HCT116 (cell line): ENCODE measurements at regions not wholly inside any gene's neighbourhood (a gene's known extent, or its start where the extent isn't known, plus 50 kb on each side); places are given as distances from the start of the nearest gene placed in this dataset.

Experiments
- ATAC-seq: fragments of 200-7000 bp; cut with Tn5 transposase; 2 replicates; pipeline ENCODE4 v1.9.1; 2020; ENCODE audit warnings: mild to moderate bottlenecking, moderate library complexity
- BruUV-seq: library from RNA; stranded (reverse); fragments of 400-500 nt; replicated peaks from 2 replicates; lab custom pipeline; 2021; lab: Mats Ljungman, UMichigan
- CTCF ChIA-PET: fragments of 300-600 bp; sonication (Branson Sonifier 250); formaldehyde crosslinking; loops from one replicate; lab custom pipeline; 2021; ENCODE audit warnings: antibody characterized with exemption; lab: Charles Lee
- POLR2A ChIA-PET: fragments of 300-600, 350-600 bp; sonication (Branson Sonifier 250); formaldehyde crosslinking; loops from one replicate; lab custom pipeline; 2021; ENCODE audit warnings: antibody characterized with exemption; lab: Charles Lee
- RAD21 ChIA-PET, 2 experiments: fragments of 300-600 bp; sonication (Branson Sonifier 250); formaldehyde crosslinking; loops; one replicate each; lab custom pipeline; 2023; ENCODE audit warnings: low total read pairs in 2 of 2; ENCODE audit not compliant: uncharacterized antibody in 2 of 2, unreplicated experiment in 2 of 2, low non-redundant PET in 1 of 2; lab: Charles Lee
- DNase-seq: peaks from one replicate; pipeline ENCODE4 v3.0.0-alpha.2; 2010; ENCODE audit warnings: low read depth, low spot score
- H2AFZ ChIP-seq: fragments of 200-600 bp; shearing (Covaris generic), sonication (generic); 2 replicates; pipeline ENCODE4 v1.6.1; 2017; ENCODE audit warnings: low read depth, mixed run types, mixed read lengths, antibody characterized with exemption, low read length; ENCODE audit not compliant: poor library complexity, severe bottlenecking
- H3K27ac ChIP-seq: 2 replicates; pipeline ENCODE4 v1.5.1; 2012; ENCODE audit warnings: low read depth, low read length
- H3K27me3 ChIP-seq: fragments of 200-600 bp; sonication (generic); 2 replicates; pipeline ENCODE4 v1.6.1; 2016; ENCODE audit warnings: mixed run types, low read length, mixed read lengths; ENCODE audit not compliant: insufficient read depth
- H3K36me3 ChIP-seq, 2 experiments: fragments of 200-500 bp in 1 of 2; fragments of 200-600 bp in 1 of 2; sonication (Bioruptor generic) in 1 of 2; sonication (generic) in 1 of 2; 2 replicates each; pipeline versions ENCODE4 v1.5.1 to v1.6.1; 2014 to 2016; ENCODE audit warnings: low read length in 2 of 2, inconsistent platforms in 1 of 2, mixed read lengths in 1 of 2, mixed run types in 1 of 2; ENCODE audit not compliant: insufficient read depth in 2 of 2, control insufficient read depth in 1 of 2
- H3K4me1 ChIP-seq, 2 experiments: fragments of 200-600 bp in 1 of 2; sonication (generic) in 1 of 2; 2 replicates each; pipeline versions ENCODE4 v1.5.1 to v1.6.1; 2012 to 2017; ENCODE audit warnings: low read length in 2 of 2, inconsistent platforms in 1 of 2, mild to moderate bottlenecking in 1 of 2, mixed read lengths in 1 of 2, mixed run types in 1 of 2, moderate library complexity in 1 of 2; ENCODE audit not compliant: insufficient read depth in 2 of 2, control insufficient read depth in 1 of 2
- H3K4me2 ChIP-seq: fragments of 200-600 bp; sonication (generic); 2 replicates; pipeline ENCODE4 v1.6.1; 2017; ENCODE audit warnings: mixed run types, low read length, mixed read lengths
- H3K4me3 ChIP-seq, 2 experiments: fragments of 200-600 bp in 1 of 2; sonication (generic) in 1 of 2; replicated peaks in 1 of 2; 2 replicates each; pipeline ENCODE4 v1.5.1; 2011 to 2016; ENCODE audit warnings: low read length in 2 of 2, control low read depth in 1 of 2, low read depth in 1 of 2, mild to moderate bottlenecking in 1 of 2, mixed read lengths in 1 of 2, mixed run types in 1 of 2
- H3K79me2 ChIP-seq: fragments of 200-600 bp; sonication (generic); 2 replicates; pipeline ENCODE4 v1.6.1; 2017; ENCODE audit warnings: mild to moderate bottlenecking, mixed run types, low read length, moderate library complexity, mixed read lengths; ENCODE audit not compliant: insufficient read depth
- H3K9ac ChIP-seq: fragments of 200-600 bp; sonication (generic); 2 replicates; pipeline ENCODE4 v1.6.1; 2016; ENCODE audit warnings: low read length, mixed read lengths
- H3K9me2 ChIP-seq: fragments of 200-600 bp; sonication (generic), shearing (Covaris generic); 2 replicates; pipeline ENCODE4 v1.6.1; 2017; ENCODE audit warnings: mixed run types, mild to moderate bottlenecking, moderate library complexity; ENCODE audit not compliant: insufficient read depth
- H3K9me3 ChIP-seq, 2 experiments: fragments of 200-500 bp in 1 of 2; fragments of 200-600 bp in 1 of 2; sonication (Bioruptor generic) in 1 of 2; sonication (generic) in 1 of 2; 2 replicates each; pipeline ENCODE4 v1.6.1; 2014 to 2017; ENCODE audit warnings: low read length in 2 of 2, mixed read lengths in 2 of 2, inconsistent platforms in 1 of 2, low read depth in 1 of 2, mild to moderate bottlenecking in 1 of 2, mixed run types in 1 of 2, moderate library complexity in 1 of 2; ENCODE audit not compliant: control insufficient read depth in 1 of 2, insufficient read depth in 1 of 2
- H4K20me1 ChIP-seq: fragments of 200-600 bp; sonication (generic), shearing (Covaris generic); 2 replicates; pipeline ENCODE4 v1.6.1; 2017; ENCODE audit warnings: mixed run types, mild to moderate bottlenecking, moderate library complexity; ENCODE audit not compliant: insufficient read depth
- CBX3 ChIP-seq: IDR thresholded peaks from 2 replicates; pipeline ENCODE4 v1.6.1; 2012; ENCODE audit warnings: low read depth
- CTCF ChIP-seq, 3 experiments: fragments of 200-600 bp in 1 of 3; sonication (generic) in 1 of 3; IDR thresholded peaks in 2 of 3; conservative IDR thresholded peaks in 1 of 3; 2 replicates each; pipeline ENCODE4 v1.5.1; 2012 to 2017; ENCODE audit warnings: low read depth in 2 of 3, low read length in 2 of 3, antibody characterized with exemption in 1 of 3, borderline replicate concordance in 1 of 3, control low read depth in 1 of 3, mild to moderate bottlenecking in 1 of 3, mixed read lengths in 1 of 3, mixed run types in 1 of 3, moderate library complexity in 1 of 3; ENCODE audit not compliant: insufficient read depth in 1 of 3
- EGR1 ChIP-seq: IDR thresholded peaks from 2 replicates; pipeline ENCODE4 v1.6.1; 2012; ENCODE audit warnings: low read depth
- ELF1 ChIP-seq: IDR thresholded peaks from 2 replicates; pipeline ENCODE4 v1.6.1; 2012; ENCODE audit warnings: low read depth, borderline replicate concordance
- EZH2 ChIP-seq: fragments of 200-600 bp; sonication (generic); IDR thresholded peaks from 2 replicates; pipeline ENCODE4 v1.6.1; 2017; ENCODE audit warnings: antibody characterized with exemption, mixed run types
- FOSL1 ChIP-seq: IDR thresholded peaks from 2 replicates; pipeline ENCODE4 v1.6.1; 2012; ENCODE audit warnings: low read depth
- JUND ChIP-seq: IDR thresholded peaks from 2 replicates; pipeline ENCODE4 v1.6.1; 2012
- MAX ChIP-seq: IDR thresholded peaks from 2 replicates; pipeline ENCODE4 v1.6.1; 2012
- POLR2A ChIP-seq: IDR thresholded peaks from 2 replicates; pipeline ENCODE4 v1.7.0; 2011; ENCODE audit warnings: borderline replicate concordance; ENCODE audit not compliant: insufficient read depth, insufficient read length; ENCODE audit errors: extremely low read depth
- REST ChIP-seq: IDR thresholded peaks from 2 replicates; pipeline ENCODE4 v1.6.1; 2012; ENCODE audit warnings: low read depth
- SIN3A ChIP-seq: IDR thresholded peaks from 2 replicates; pipeline ENCODE4 v1.6.1; 2012; ENCODE audit warnings: low read depth
- SP1 ChIP-seq: IDR thresholded peaks from 2 replicates; pipeline ENCODE4 v1.6.1; 2012; ENCODE audit warnings: low read depth
- SRF ChIP-seq: IDR thresholded peaks from 2 replicates; pipeline ENCODE4 v1.6.1; 2012; ENCODE audit warnings: low read depth
- TCF7L2 ChIP-seq: IDR thresholded peaks from 2 replicates; pipeline ENCODE4 v1.7.0; 2011; ENCODE audit warnings: borderline replicate concordance, inconsistent platforms; ENCODE audit not compliant: insufficient read depth, insufficient read length; ENCODE audit errors: extremely low read depth
- YY1 ChIP-seq: IDR thresholded peaks from 2 replicates; pipeline ENCODE4 v1.6.1; 2011; ENCODE audit warnings: low read length, low read depth, moderate library complexity, mild to moderate bottlenecking; ENCODE audit not compliant: insufficient replicate concordance; ENCODE audit errors: extremely low read depth
- ZBTB33 ChIP-seq: IDR thresholded peaks from 2 replicates; pipeline ENCODE4 v1.6.1; 2011; ENCODE audit warnings: mild to moderate bottlenecking, low read length, moderate library complexity; ENCODE audit not compliant: insufficient replicate concordance; ENCODE audit errors: extremely low read depth
- ZFX ChIP-seq: fragments of 450-650 bp; IDR thresholded peaks from 2 replicates; pipeline ENCODE4 v1.6.1; 2017
- ZNF274 ChIP-seq: fragments of 200-500 bp; sonication (Bioruptor generic); IDR thresholded peaks from 2 replicates; pipeline ENCODE4 v1.6.1; 2014; ENCODE audit warnings: mild to moderate bottlenecking, low read depth, low read length, inconsistent platforms
- intact Hi-C: fragments of 100-400 bp; cut with micrococcal nuclease; formaldehyde crosslinking; loops from 2 replicates; pipeline ENCODE4 v1.10.0; 2022

GRCh38 chr22:27274770-27275449 lies 526.6 kb downstream of the MN1 start (continued):
- no peak for TF ChIP-seq CTCF (IDR thresholded peaks at IDR 0.05 in 2 of 3, conservative IDR thresholded peaks at IDR 0.05 in 1 of 3; ENCODE audit: borderline replicate concordance in 1 of 3, insufficient read depth in 1 of 3, low read depth in 2 of 3, low read length in 2 of 3)
- no peak for TF ChIP-seq JUND
- TF ChIP-seq ZNF274: no peak
- no peak for TF ChIP-seq TCF7L2
- TF ChIP-seq, all 23 proteins: peak for 0

DNA sequence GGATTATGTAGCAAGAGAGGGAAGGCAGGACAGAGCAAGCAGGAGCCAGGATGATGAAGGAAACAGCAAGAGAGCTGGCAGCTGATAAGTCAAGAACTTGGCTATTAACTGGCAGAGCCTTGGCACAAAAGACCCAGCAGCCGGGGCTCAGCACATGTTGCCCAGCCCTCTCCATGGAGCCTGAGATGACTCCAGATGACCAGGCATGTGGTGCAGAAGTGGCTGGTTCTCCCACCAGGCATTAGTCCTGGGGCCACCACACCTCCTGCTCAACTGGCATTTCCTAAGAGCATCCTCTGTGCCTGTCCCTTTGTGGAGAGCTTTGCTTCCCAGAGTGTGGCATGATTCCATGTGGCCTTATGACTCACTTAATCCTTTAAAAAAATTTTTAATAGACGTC lies 522.6 kb downstream of the MN1 start:
- H3K27me3 ChIP-seq: peaks cover 23% of the 10 kb centered on the region; the same call in 1 of the 2 replicates
- H3K9ac ChIP-seq: no peak overlapping the region
- ChIA-PET POLR2A (no interaction called here), CTCF (no interaction called here), RAD21 (no interaction called here)
- no peaks in the 10 kb centered on the region for H3K4me1 ChIP-seq
- H2AFZ ChIP-seq: no peak overlapping the region
- no peak overlapping the region for H3K27ac ChIP-seq
- intact Hi-C loops: no loop called here
- H3K9me2 ChIP-seq: no peaks in the 10 kb centered on the region
- H3K4me3 ChIP-seq: no peak overlapping the region
- no peaks in the 10 kb centered on the region for H3K9me3 ChIP-seq
- no peaks in the 10 kb centered on the region for H3K36me3 ChIP-seq
- no peak for ATAC-seq
- DNase-seq: no peak
- no TSS peak for BruUV-seq
- H3K79me2 ChIP-seq: no peaks in the 10 kb centered on the region
- no peak overlapping the region for H3K4me2 ChIP-seq
- H4K20me1 ChIP-seq: no peaks in the 10 kb centered on the region
- TF ChIP-seq CBX3 (no peak), JUND (no peak), FOSL1 (no peak), MAX (no peak), EGR1 (no peak), EZH2 (no peak), SRF (no peak), ELF1 (no peak), YY1 (no peak), ZBTB33 (no peak), SP1 (no peak), POLR2A (no peak), ZFX (no peak), SIN3A (no peak), TCF7L2 (no peak), REST (no peak)
